Prostate gland (tissue), 2 donors: ENCODE measurements at regions not wholly inside any gene's neighbourhood (a gene's known extent, or its start where the extent isn't known, plus 50 kb on each side); places are given as distances from the start of the nearest gene placed in this dataset.

Experiments
- POLR2A ChIP-seq: fragments of 450-650 bp; IDR thresholded peaks from one replicate; pipeline ENCODE4 v1.6.1; 2016; ENCODE audit warnings: antibody characterized with exemption, mild to moderate bottlenecking
- TF ChIP-seq, protein P1 (sequence below), 4 experiments: fragments of 200-600 bp in 2 of 4; fragments of 450-650 bp in 2 of 4; sonication (generic) in 2 of 4; IDR thresholded peaks; 1 replicate in 3 of 4; 2 replicates in 1 of 4; pipeline ENCODE4 v1.5.1; 2016 to 2019; ENCODE audit warnings: antibody characterized with exemption in 4 of 4, mild to moderate bottlenecking in 2 of 4, moderate library complexity in 2 of 4

DNA sequence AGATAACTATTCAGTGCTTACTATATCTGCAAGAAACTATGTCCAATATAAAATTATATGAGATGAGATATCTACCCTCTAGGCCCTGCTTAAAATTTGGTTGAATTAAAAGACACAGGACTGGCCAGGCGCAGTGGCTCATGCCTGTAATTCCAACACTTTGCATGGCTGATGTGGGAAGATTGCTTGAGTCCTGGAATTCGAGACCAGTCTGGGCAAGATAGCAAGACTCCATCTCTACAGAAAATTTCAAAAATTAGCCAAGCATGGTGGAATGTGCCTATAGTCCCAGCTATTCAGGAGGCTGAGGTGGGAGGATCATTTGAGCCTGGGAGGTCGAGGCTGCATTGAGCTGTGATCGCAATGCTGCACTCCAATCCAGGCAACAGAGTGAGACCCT lies 303.7 kb upstream of the UBE2E2 start:
- TF ChIP-seq, protein P1, sequence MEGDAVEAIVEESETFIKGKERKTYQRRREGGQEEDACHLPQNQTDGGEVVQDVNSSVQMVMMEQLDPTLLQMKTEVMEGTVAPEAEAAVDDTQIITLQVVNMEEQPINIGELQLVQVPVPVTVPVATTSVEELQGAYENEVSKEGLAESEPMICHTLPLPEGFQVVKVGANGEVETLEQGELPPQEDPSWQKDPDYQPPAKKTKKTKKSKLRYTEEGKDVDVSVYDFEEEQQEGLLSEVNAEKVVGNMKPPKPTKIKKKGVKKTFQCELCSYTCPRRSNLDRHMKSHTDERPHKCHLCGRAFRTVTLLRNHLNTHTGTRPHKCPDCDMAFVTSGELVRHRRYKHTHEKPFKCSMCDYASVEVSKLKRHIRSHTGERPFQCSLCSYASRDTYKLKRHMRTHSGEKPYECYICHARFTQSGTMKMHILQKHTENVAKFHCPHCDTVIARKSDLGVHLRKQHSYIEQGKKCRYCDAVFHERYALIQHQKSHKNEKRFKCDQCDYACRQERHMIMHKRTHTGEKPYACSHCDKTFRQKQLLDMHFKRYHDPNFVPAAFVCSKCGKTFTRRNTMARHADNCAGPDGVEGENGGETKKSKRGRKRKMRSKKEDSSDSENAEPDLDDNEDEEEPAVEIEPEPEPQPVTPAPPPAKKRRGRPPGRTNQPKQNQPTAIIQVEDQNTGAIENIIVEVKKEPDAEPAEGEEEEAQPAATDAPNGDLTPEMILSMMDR (IDR thresholded peaks at IDR 0.05): no peak
- no peak for TF ChIP-seq POLR2A
